ENCODE measurements at regions not wholly inside any gene's neighbourhood (a gene's known extent, or its start where the extent isn't known, plus 50 kb on each side); places are given as distances from the start of the nearest gene placed in this dataset.

GRCh38 chr11:112524798-112525197 lies 264.1 kb upstream of the PLET1 start (continued):
- no peak for TF ChIP-seq SP1 (IDR thresholded peaks at IDR 0.05; ENCODE audit: low read depth)
- no peak for TF ChIP-seq SIN3A (IDR thresholded peaks at IDR 0.05; ENCODE audit: low read depth)

GRCh38 chr11:112525270-112525669 lies 264.6 kb upstream of the PLET1 start:
- no peak for ATAC-seq
- no peak for DNase-seq (ENCODE audit: low read depth, low spot score)
- TF ChIP-seq ZNF274 (IDR thresholded peaks at IDR 0.05; ENCODE audit: low read depth, low read length) = no peak
- Histone ChIP-seq H3K9me3 (ENCODE audit: control insufficient read depth in 1 of 2, insufficient read depth in 1 of 2, low read depth in 1 of 2, low read length in 2 of 2) (no peaks in the 10 kb centered on the region), H3K36me3 (ENCODE audit: control insufficient read depth in 1 of 2, insufficient read depth in 2 of 2, low read length in 2 of 2) (no peaks in the 10 kb centered on the region), H3K9ac (ENCODE audit: low read length) (no peak overlapping the region), H3K27me3 (ENCODE audit: insufficient read depth, low read length) (peaks cover 67% of the 10 kb centered on the region), H3K79me2 (ENCODE audit: insufficient read depth, low read length) (no peaks in the 10 kb centered on the region), H3K9me2 (ENCODE audit: insufficient read depth) (no peaks in the 10 kb centered on the region), H4K20me1 (ENCODE audit: insufficient read depth) (no peaks in the 10 kb centered on the region), H3K4me1 (ENCODE audit: control insufficient read depth in 1 of 2, insufficient read depth in 2 of 2, low read length in 2 of 2) (no peaks in the 10 kb centered on the region), H3K27ac (ENCODE audit: low read depth, low read length) (no peak overlapping the region), H2AFZ (ENCODE audit: low read depth, low read length, poor library complexity, severe bottlenecking) (no peak overlapping the region), H3K4me2 (ENCODE audit: low read length) (no peak overlapping the region), H3K4me3 (replicated peaks in 1 of 2; ENCODE audit: low read depth in 1 of 2, low read length in 2 of 2) (no peak overlapping the region)
- ChIA-PET RAD21 (ENCODE audit: low non-redundant PET in 1 of 2, low total read pairs in 2 of 2, uncharacterized antibody in 2 of 2, unreplicated experiment in 2 of 2) (no interaction called here), POLR2A (no interaction called here), CTCF (no interaction called here)
- intact Hi-C loops (cut with micrococcal nuclease) = no loop called here
- no TSS peak for BruUV-seq (replicated peaks)

GRCh38 chr11:112525844-112526590 lies 265.4 kb upstream of the PLET1 start:
- ChIA-PET POLR2A (no interaction called here), RAD21 (ENCODE audit: low non-redundant PET in 1 of 2, low total read pairs in 2 of 2, uncharacterized antibody in 2 of 2, unreplicated experiment in 2 of 2) (no interaction called here), CTCF (no interaction called here)
- H3K79me2 ChIP-seq (ENCODE audit: insufficient read depth, low read length) = no peaks in the 10 kb centered on the region
- no peak overlapping the region for H3K27ac ChIP-seq (ENCODE audit: low read depth, low read length)
- DNase-seq (ENCODE audit: low read depth, low spot score) (no peak), ATAC-seq (no peak)
- no TSS peak for BruUV-seq (replicated peaks)
- intact Hi-C loops (cut with micrococcal nuclease) = no loop called here
- no peaks in the 10 kb centered on the region for H3K4me1 ChIP-seq (ENCODE audit: control insufficient read depth in 1 of 2, insufficient read depth in 2 of 2, low read length in 2 of 2)
- no peaks in the 10 kb centered on the region for H4K20me1 ChIP-seq (ENCODE audit: insufficient read depth)
- no peak overlapping the region for H2AFZ ChIP-seq (ENCODE audit: low read depth, low read length, poor library complexity, severe bottlenecking)
- no peaks in the 10 kb centered on the region for H3K9me3 ChIP-seq (ENCODE audit: control insufficient read depth in 1 of 2, insufficient read depth in 1 of 2, low read depth in 1 of 2, low read length in 2 of 2)
- H3K4me3 ChIP-seq (replicated peaks in 1 of 2; ENCODE audit: low read depth in 1 of 2, low read length in 2 of 2) = no peak overlapping the region
- H3K27me3 ChIP-seq (ENCODE audit: insufficient read depth, low read length) = peaks cover 64% of the 10 kb centered on the region
- H3K9ac ChIP-seq (ENCODE audit: low read length) = no peak overlapping the region
- no peak overlapping the region for H3K4me2 ChIP-seq (ENCODE audit: low read length)
- no peaks in the 10 kb centered on the region for H3K9me2 ChIP-seq (ENCODE audit: insufficient read depth)
- H3K36me3 ChIP-seq (ENCODE audit: control insufficient read depth in 1 of 2, insufficient read depth in 2 of 2, low read length in 2 of 2) = no peaks in the 10 kb centered on the region
- no peak for TF ChIP-seq SP1 (IDR thresholded peaks at IDR 0.05; ENCODE audit: low read depth)
- TF ChIP-seq ZBTB33 (IDR thresholded peaks at IDR 0.05; ENCODE audit: extremely low read depth, insufficient replicate concordance, low read length) = no peak
- no peak for TF ChIP-seq CEBPB (IDR thresholded peaks at IDR 0.05; ENCODE audit: low read depth)
- no peak for TF ChIP-seq RAD21 (IDR thresholded peaks at IDR 0.05; ENCODE audit: low read depth)
- TF ChIP-seq MAX (IDR thresholded peaks at IDR 0.05) = no peak
- no peak for TF ChIP-seq POLR2A (IDR thresholded peaks at IDR 0.05; ENCODE audit: borderline replicate concordance, extremely low read depth, insufficient read depth, insufficient read length)
- no peak for TF ChIP-seq POLR2AphosphoS5 (IDR thresholded peaks at IDR 0.05; ENCODE audit: low read depth, low read length)
- no peak for TF ChIP-seq ZNF274 (IDR thresholded peaks at IDR 0.05; ENCODE audit: low read depth, low read length)

Data from HCT116 (cell line).